Psoas muscle (tissue), 7 donors: ENCODE measurements at regions not wholly inside any gene's neighbourhood (a gene's known extent, or its start where the extent isn't known, plus 50 kb on each side); places are given as distances from the start of the nearest gene placed in this dataset.

ENCODE experiments used
- ATAC-seq, 4 donors: fragments of 200-7000 bp; cut with Tn5 transposase; one replicate each; pipeline ENCODE4 v1.9.1; 2020; ENCODE audit warnings: moderate library complexity in 3 of 4, mild to moderate bottlenecking in 2 of 4
- DNase-seq, 2 donors: peaks; one replicate each; pipeline ENCODE4 v3.0.0-alpha.2; 2020
- H3K27ac ChIP-seq: fragments of 200-600 bp; one replicate; pipeline ENCODE4 v1.8.0; 2022
- H3K27me3 ChIP-seq, 3 donors: fragments of 200-600 bp in 1 of 3; one replicate each; pipeline versions ENCODE4 v1.6.1 to v1.8.0; 2013 to 2022; ENCODE audit warnings: low read length in 2 of 3, mild to moderate bottlenecking in 2 of 3, moderate library complexity in 1 of 3; ENCODE audit not compliant: insufficient read depth in 3 of 3
- H3K36me3 ChIP-seq, 2 donors: fragments of 200-600 bp in 1 of 2; one replicate each; pipeline versions ENCODE4 v1.6.1 to v1.8.0; 2013 to 2022; ENCODE audit warnings: low read depth in 1 of 2, mild to moderate bottlenecking in 1 of 2, moderate library complexity in 1 of 2; ENCODE audit not compliant: insufficient read depth in 1 of 2
- H3K4me1 ChIP-seq: fragments of 200-600 bp; one replicate; pipeline ENCODE4 v1.8.0; 2022
- H3K4me3 ChIP-seq: fragments of 200-600 bp; one replicate; pipeline ENCODE4 v1.8.0; 2022; ENCODE audit warnings: mild to moderate bottlenecking
- H3K9me3 ChIP-seq: fragments of 200-600 bp; one replicate; pipeline ENCODE4 v1.8.0; 2022
- WGBS, 3 donors: extraction: QIAGEN DNeasy Blood & Tissue Kit; methylation state at CpG; one replicate each; pipeline versions ENCODE4 v1.1.6 to v1.1.7; 2013; 5-methylcytosine and 5-hydroxymethylcytosine counted together
- intact Hi-C, 2 donors: fragments of 100-400 bp; cut with DNase I; formaldehyde crosslinking; loops; one replicate each; pipeline versions ENCODE4 v1.11.0 to v1.14.2; 2022
- TF ChIP-seq, protein P1 (sequence below): fragments of 200-600 bp; IDR thresholded peaks from one replicate; pipeline ENCODE4 v1.8.0; 2022; ENCODE audit warnings: antibody characterized with exemption
- donor health status: healthy with polysubstance abuse.
- donor health status: DM: no; HTN: no; CAD: no; lungs with moderate emphysema.
- donor health status: Bipolar disorder and iron deficiency.
- donor health status: healthy.
- donor health status: DM: yes; HTN: yes; CAD: no.
- donor health status: DM: no; HTN: no; CAD: no.
- donor health status: DM: yes; HTN: yes; CAD: no.

- Histone ChIP-seq H3K4me1 (no peaks in the 10 kb centered on the region), H3K27ac (no peak overlapping the region), H3K9me3 (no peaks in the 10 kb centered on the region), H3K4me3 (no peak overlapping the region), H3K36me3 (no peaks in the 10 kb centered on the region), H3K27me3 (no peaks in the 10 kb centered on the region)
- DNase-seq, result no peak
- ATAC-seq, result no peak
- WGBS, 3 donors, result 10 to 31% (median 19%) methylated on average over 1 of the region's 1 CpG
- intact Hi-C loops, result no loop called here
- TF ChIP-seq, protein P1, sequence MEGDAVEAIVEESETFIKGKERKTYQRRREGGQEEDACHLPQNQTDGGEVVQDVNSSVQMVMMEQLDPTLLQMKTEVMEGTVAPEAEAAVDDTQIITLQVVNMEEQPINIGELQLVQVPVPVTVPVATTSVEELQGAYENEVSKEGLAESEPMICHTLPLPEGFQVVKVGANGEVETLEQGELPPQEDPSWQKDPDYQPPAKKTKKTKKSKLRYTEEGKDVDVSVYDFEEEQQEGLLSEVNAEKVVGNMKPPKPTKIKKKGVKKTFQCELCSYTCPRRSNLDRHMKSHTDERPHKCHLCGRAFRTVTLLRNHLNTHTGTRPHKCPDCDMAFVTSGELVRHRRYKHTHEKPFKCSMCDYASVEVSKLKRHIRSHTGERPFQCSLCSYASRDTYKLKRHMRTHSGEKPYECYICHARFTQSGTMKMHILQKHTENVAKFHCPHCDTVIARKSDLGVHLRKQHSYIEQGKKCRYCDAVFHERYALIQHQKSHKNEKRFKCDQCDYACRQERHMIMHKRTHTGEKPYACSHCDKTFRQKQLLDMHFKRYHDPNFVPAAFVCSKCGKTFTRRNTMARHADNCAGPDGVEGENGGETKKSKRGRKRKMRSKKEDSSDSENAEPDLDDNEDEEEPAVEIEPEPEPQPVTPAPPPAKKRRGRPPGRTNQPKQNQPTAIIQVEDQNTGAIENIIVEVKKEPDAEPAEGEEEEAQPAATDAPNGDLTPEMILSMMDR, result no peak
These were observed 257.5 kb upstream of the HMGA2 start for GRCh38 chr12:65566751-65567150.

GRCh38 chr12:65567820-65568219 lies 256.5 kb upstream of the HMGA2 start:
- no peaks in the 10 kb centered on the region for H3K9me3 ChIP-seq
- H3K36me3 ChIP-seq, result no peaks in the 10 kb centered on the region
- intact Hi-C loops, result no loop called here
- WGBS, 3 donors, result 56 to 61% (median 57%) methylated on average over 3 of the region's 3 CpGs
- no peak overlapping the region for H3K27ac ChIP-seq
- DNase-seq, result no peak
- H3K27me3 ChIP-seq, result peaks cover 0 to 3% (median 0%) of the 10 kb centered on the region in 3 donors
- H3K4me1 ChIP-seq, result no peaks in the 10 kb centered on the region
- TF ChIP-seq, protein P1, result no peak
- ATAC-seq, result no peak
- no peak overlapping the region for H3K4me3 ChIP-seq

- intact Hi-C loops, result no loop called here
These were observed 255.8 kb upstream of the HMGA2 start for GRCh38 chr12:65568517-65568916.

GRCh38 chr12:65570451-65571130 lies 253.7 kb upstream of the HMGA2 start:
- TF ChIP-seq, protein P1, result no peak
- Histone ChIP-seq H3K27me3 (peaks cover 0 to 3% (median 0%) of the 10 kb centered on the region in 3 donors), H3K4me1 (no peaks in the 10 kb centered on the region), H3K4me3 (no peak overlapping the region), H3K36me3 (no peaks in the 10 kb centered on the region), H3K9me3 (peaks cover 6% of the 10 kb centered on the region), H3K27ac (no peak overlapping the region)
- ATAC-seq (no peak), DNase-seq (no peak)
- 87 to 89% (median 89%) methylated on average over 4 of the region's 4 CpGs for WGBS, 3 donors
- intact Hi-C loops, result no loop called here

More at GRCh38 chr12:65568517-65568916, 255.8 kb upstream of the HMGA2 start:
- 43 to 59% (median 49%) methylated on average over 4 of the region's 4 CpGs for WGBS, 3 donors
- Histone ChIP-seq H3K27me3 (peaks cover 0 to 3% (median 0%) of the 10 kb centered on the region in 3 donors), H3K9me3 (no peaks in the 10 kb centered on the region), H3K36me3 (no peaks in the 10 kb centered on the region), H3K4me1 (no peaks in the 10 kb centered on the region), H3K4me3 (no peak overlapping the region), H3K27ac (no peak overlapping the region)
- ATAC-seq (no peak), DNase-seq (no peak)
- TF ChIP-seq, protein P1, result no peak

DNA sequence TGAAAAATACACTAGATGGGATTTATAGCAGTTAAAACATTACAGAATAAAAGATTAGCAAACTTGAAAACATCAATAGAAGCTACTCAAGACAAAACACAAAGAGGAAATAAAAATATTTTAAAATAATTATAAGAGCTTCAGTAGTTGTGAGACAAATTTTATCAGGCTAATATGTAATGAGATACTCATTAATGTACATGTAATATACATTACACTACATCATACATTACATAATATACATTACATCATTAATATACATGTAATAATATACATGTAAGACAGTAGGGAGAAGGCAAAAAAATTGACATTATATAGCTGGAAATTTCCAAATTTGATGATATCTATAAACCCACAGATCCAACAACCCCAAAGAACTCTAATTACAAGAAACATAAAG lies 249.4 kb upstream of the HMGA2 start:
- ATAC-seq (no peak), DNase-seq (no peak)
- peaks cover 6% of the 10 kb centered on the region for H3K9me3 ChIP-seq
- H3K36me3 ChIP-seq, result no peaks in the 10 kb centered on the region
- intact Hi-C loops, result no loop called here
- TF ChIP-seq, protein P1, result no peak
- H3K27ac ChIP-seq, result no peak overlapping the region
- peaks cover 0 to 3% (median 0%) of the 10 kb centered on the region in 3 donors for H3K27me3 ChIP-seq
- no peaks in the 10 kb centered on the region for H3K4me1 ChIP-seq
- H3K4me3 ChIP-seq, result no peak overlapping the region
